COLO668 (cell line): ENCODE measurements at regions not wholly inside any gene's neighbourhood (a gene's known extent, or its start where the extent isn't known, plus 50 kb on each side); places are given as distances from the start of the nearest gene placed in this dataset.
"Not testable (repeated sequence)": the region's sequence is repeated elsewhere in the genome, so short reads cannot be mapped to it uniquely, and the experiment has no call there.

Experiments used
- DNase-seq: peaks from one replicate; lab custom pipeline; 2025; ENCODE audit not compliant: unreplicated experiment; lab: John Stamatoyannopoulos, UW

- DNase-seq: no peak
These were observed 805.3 kb downstream of the SATB2 start for GRCh38 chr2:198652461-198652860.

DNA sequence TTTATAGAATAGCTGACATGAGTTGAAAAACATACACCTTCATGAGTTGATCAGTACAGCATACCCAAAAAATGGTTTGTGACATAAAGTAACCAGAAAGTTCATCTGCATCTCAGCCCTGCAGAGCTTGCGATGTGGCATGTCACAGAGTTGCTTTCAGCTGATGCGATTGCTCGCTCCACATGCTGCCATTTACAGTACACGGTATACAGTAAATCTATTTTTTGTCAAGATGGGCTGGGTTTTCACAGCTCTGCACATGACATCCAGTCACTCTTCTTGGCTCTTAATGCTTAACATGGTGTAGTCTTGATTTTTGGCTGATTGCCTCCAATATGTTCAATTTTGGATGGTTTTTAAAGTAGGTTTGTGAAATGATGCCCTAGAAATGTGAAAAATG is 811.9 kb downstream of the SATB2 start:
- DNase-seq: no peak

- DNase-seq: no peak
These were observed 816.6 kb downstream of the SATB2 start for GRCh38 chr2:198641161-198641560.

- no peak for DNase-seq
These were observed 817.3 kb downstream of the SATB2 start for GRCh38 chr2:198640463-198640862.

DNA sequence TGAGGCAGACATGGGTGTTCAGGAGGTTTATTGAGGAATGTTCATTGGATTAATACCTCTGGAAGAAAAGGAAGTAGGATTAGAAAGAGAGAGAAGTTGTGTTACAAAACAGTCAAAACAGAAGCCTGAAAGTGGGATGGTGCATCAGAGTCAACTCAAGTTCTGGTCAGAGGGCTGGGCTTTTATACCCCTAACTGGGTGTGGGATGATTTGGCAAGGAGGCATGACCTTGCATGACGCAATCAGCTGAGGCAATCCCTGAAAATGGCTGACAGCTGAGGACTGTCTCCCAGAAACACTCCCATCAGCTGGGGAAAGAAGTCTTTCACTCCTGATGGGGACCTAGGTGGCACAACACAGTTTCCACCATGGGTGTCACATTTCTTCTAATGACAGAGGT is 818.2 kb downstream of the SATB2 start:
- no peak for DNase-seq

DNA sequence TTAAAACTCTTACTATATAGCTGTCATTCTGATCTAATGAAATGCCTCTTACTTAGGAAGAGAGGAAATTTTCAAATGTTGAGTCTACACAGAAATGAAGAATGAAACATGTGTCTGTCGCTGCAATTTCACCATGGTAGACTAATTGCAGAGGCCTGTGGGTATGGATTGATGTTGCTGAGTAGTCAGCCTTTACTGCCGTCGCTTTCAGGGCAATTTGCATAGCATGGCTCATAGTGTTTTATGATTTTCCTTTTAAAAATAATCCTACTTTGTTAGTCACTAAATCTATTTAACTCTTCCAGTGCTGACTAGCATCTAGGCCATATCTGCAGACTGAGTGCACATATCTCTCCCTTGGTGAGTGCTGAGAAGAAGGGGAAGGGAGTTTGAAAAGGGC is 819.2 kb downstream of the SATB2 start:
- DNase-seq: no peak

DNA sequence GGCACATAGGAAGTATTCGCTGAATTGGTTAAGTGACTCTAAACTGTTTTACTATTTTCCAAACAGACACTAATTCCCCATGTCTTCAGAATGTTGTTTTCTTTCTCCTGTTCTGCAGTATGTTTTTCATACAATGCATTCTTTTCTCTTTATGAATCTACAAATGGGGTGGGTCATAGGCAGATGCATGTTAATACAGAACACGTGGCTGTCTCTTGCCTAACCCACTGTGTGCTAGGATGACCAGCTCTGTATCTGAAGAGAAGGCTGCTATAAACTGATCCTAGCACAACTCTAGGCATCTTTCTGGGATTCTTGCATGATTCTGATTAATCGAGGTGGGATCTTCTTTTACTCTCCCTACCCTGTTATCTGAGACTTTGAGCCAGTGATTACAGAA is 826.0 kb downstream of the PLCL1 start:
- DNase-seq: no peak

DNA sequence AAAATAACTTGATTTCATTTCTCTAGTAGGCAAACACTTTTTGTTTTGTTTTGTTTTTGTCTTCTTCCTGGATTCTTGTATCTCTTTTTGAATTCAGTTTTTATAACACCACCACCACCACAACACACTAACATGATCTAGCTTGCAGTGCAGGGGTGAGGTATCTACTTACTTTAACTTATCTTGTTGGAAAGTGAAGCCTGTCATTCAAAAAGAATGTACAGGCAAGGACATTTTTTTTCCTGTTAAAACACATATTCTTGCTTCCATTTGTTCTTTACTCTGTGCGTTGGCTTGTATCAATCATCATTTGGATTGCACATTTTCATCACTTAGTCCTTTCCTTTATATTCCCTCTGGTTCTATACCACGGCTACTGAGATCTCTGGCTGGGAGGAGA is 824.2 kb downstream of the PLCL1 start:
- DNase-seq: no peak

- DNase-seq: no peak
These were observed 818.8 kb downstream of the PLCL1 start for GRCh38 chr2:198622986-198623730.

DNA sequence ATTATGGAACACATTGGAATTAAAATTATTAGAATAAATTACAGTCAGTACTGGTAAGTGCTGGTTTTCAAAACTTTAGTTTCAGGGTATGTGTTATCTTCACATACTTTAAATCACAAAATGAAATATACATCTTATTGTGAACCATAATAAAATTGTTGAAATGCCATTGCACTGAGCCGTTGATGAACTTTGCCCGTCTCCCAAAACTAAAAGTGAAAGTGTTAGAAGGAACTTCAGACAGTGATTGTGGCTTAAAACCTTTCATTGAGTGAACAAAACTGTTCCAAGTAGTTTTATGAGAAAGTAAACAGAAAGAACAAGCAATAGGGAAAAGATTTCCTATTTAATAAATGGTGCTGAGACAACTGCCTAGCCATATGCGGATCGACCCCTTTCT is 811.6 kb downstream of the PLCL1 start:
- DNase-seq: no peak

DNA sequence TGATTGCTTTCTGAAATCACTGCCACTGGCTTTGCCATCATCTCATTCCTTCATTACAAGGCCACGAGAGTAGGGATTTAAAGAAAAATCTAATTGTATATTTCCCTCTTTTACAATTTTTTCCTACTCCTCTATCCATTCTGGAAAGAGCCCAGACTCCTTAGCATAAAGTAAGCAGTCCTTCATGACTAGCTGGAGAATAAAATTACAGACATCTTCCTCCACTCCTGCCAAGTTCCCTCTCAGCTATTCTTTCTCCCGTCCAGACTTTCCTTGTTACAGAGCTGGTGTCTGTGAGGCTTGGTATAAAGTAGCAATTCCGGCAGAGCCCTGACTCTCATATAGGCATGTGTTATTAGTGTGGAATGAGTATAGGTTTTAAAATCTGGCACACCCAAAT is 806.8 kb downstream of the PLCL1 start:
- DNase-seq: no peak

GRCh38 chr2:198604599-198604998 is 800.2 kb downstream of the PLCL1 start:
- DNase-seq: no peak

GRCh38 chr2:198602986-198603385 is 798.6 kb downstream of the PLCL1 start:
- DNase-seq: not testable (repeated sequence)

GRCh38 chr2:198597648-198598047 is 793.3 kb downstream of the PLCL1 start:
- DNase-seq: no peak

GRCh38 chr2:198596985-198597384 is 792.6 kb downstream of the PLCL1 start:
- DNase-seq: no peak

GRCh38 chr2:198595721-198596120 is 791.3 kb downstream of the PLCL1 start:
- DNase-seq: no peak

GRCh38 chr2:198591586-198591985 is 787.2 kb downstream of the PLCL1 start:
- no peak for DNase-seq

- no peak for DNase-seq
These were observed 783.3 kb downstream of the PLCL1 start for GRCh38 chr2:198587741-198588140.

GRCh38 chr2:198587240-198587639 is 782.8 kb downstream of the PLCL1 start:
- no peak for DNase-seq

DNA sequence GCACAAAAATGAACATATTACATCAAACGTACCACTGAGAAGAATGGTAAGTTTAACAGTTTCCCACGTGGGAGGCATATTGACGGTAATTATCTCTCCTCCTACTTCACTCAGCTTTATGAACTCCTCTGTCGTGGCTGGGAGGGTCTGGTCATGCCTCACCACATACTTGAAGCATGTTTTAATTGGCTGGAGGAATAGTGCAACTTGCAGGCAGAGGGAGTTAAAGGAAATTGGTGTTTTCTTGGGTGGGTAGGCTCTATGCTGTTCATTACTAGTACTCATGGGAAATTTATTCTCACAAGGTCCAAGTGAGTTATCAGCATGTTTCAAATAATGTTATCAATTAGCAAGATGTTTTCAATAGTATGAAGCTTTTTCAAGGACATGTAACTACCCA is 767.0 kb downstream of the PLCL1 start:
- DNase-seq: no peak

GRCh38 chr2:198558176-198558575 is 753.8 kb downstream of the PLCL1 start:
- DNase-seq: no peak

DNA sequence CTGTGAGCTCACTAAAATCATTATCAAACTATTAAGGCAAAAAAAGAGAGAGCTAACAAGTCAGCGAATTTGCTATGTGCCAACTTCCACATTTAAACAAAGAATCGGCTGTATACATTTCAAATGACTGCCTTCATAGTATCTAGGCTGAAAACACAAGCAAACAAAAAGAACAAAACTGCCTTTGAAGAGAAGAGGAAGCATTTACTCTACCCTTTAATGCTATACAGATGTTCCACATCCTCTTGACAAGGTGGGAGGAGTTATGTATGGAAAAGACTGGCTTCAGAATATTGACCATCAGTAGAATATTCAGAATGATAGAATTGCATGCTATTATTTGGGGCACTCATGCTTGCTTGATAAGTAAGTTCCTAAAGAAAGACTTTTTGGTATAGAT is 741.7 kb downstream of the PLCL1 start:
- DNase-seq: no peak

DNA sequence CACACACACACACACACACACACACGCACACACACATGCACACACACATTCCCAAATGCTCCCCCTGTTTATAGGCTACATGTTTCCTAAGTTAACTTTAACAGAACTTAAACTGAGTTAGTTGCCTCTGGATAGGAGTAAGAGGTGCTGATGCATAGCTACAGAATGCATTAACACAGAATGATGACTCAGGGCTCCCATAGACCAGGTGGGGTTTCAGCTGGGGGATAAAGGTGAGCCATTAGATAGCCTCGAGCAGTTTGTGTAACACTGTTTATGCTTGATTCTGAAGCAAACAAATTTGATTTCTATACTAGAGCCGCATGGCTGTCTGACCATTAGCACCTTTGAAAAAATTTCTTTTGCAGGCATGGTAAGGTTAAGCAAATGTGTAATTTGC is 741.0 kb downstream of the PLCL1 start:
- no peak for DNase-seq
